Central memory CD8-positive, alpha-beta T cell (primary cell): ENCODE measurements at regions not wholly inside any gene's neighbourhood (a gene's known extent, or its start where the extent isn't known, plus 50 kb on each side); places are given as distances from the start of the nearest gene placed in this dataset.

ENCODE experiments used
- ATAC-seq: fragments of 150-1000 bp; cut with Tn5 transposase; replicated peaks from 2 replicates; pipeline ENCODE4 v1.10.0; 2022; ENCODE audit warnings: mild to moderate bottlenecking, moderate FRiP score, moderate number of reproducible peaks; ENCODE audit not compliant: poor library complexity, severe bottlenecking; ENCODE audit errors: extremely low read depth
- DNase-seq, 2 donors: peaks; one replicate each; pipeline ENCODE4 v3.0.0; 2021; ENCODE audit warnings: low spot score in 2 of 2
- H3K27ac Mint-ChIP-seq: one replicate; pipeline ENCODE4 v1.8.0; 2022; ENCODE audit warnings: low read depth, mild to moderate bottlenecking, moderate library complexity, mixed read lengths
- H3K27me3 Mint-ChIP-seq: one replicate; pipeline ENCODE4 v1.8.0; 2022; ENCODE audit warnings: mixed read lengths
- H3K36me3 Mint-ChIP-seq: one replicate; pipeline ENCODE4 v1.8.0; 2022; ENCODE audit warnings: mild to moderate bottlenecking, moderate library complexity, mixed read lengths; ENCODE audit not compliant: insufficient read depth
- H3K4me1 Mint-ChIP-seq: one replicate; pipeline ENCODE4 v1.8.0; 2022; ENCODE audit warnings: mixed read lengths
- H3K4me3 Mint-ChIP-seq: one replicate; pipeline ENCODE4 v1.8.0; 2022; ENCODE audit warnings: mild to moderate bottlenecking, moderate library complexity, mixed read lengths
- H3K9me3 Mint-ChIP-seq: one replicate; pipeline ENCODE4 v1.8.0; 2022; ENCODE audit warnings: mixed read lengths

DNA sequence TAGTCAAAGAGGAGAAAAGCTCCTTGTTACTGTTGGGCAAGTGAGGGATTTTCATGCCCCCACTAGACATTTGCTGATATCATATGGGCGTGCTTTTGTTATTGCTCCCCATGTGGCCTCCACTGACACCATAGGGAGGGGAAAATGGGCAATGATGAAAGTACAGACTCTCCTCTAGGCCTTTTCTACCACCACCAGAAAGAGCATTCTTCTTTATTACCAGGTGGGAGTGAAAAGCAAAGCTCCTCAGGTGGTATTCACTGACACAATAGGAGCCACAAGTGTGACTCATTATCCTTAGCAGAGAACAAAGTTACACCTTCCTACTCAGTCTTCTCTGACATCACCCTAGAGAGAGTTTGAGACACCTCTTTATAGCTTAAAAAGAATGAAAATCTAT is 667.1 kb downstream of the LTN1 start:
- Mint-ChIP-seq H3K9me3 (peaks cover 5% of the 10 kb centered on the region), H3K27ac (no peak overlapping the region), H3K36me3 (no peaks in the 10 kb centered on the region), H3K4me1 (no peaks in the 10 kb centered on the region), H3K4me3 (no peak overlapping the region), H3K27me3 (no peaks in the 10 kb centered on the region)
- DNase-seq (no peak), ATAC-seq (no peak)

DNA sequence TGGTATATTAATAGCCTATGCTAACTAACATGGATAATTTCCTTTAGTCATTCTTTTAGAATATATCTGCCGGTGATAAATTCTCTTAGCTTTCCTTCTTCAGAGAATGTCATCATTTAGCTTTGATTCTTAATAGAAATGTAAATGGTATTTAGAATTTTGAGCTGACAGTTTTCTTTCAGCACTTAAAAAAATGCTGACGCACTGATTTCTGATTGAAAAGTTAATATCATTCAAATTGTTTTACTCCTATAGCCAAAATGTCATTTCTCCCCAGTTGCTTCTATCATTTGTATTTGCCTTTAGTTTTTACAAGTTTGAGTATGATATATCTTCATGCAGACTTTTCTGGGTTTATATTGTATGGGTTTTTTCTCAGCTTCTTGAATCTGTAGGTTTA is 668.0 kb downstream of the LTN1 start:
- H3K9me3 Mint-ChIP-seq = peaks cover 6% of the 10 kb centered on the region
- H3K36me3 Mint-ChIP-seq = no peaks in the 10 kb centered on the region
- H3K27me3 Mint-ChIP-seq = no peaks in the 10 kb centered on the region
- DNase-seq (no peak), ATAC-seq (no peak)
- no peaks in the 10 kb centered on the region for H3K4me1 Mint-ChIP-seq
- H3K27ac Mint-ChIP-seq = no peak overlapping the region
- H3K4me3 Mint-ChIP-seq = no peak overlapping the region

DNA sequence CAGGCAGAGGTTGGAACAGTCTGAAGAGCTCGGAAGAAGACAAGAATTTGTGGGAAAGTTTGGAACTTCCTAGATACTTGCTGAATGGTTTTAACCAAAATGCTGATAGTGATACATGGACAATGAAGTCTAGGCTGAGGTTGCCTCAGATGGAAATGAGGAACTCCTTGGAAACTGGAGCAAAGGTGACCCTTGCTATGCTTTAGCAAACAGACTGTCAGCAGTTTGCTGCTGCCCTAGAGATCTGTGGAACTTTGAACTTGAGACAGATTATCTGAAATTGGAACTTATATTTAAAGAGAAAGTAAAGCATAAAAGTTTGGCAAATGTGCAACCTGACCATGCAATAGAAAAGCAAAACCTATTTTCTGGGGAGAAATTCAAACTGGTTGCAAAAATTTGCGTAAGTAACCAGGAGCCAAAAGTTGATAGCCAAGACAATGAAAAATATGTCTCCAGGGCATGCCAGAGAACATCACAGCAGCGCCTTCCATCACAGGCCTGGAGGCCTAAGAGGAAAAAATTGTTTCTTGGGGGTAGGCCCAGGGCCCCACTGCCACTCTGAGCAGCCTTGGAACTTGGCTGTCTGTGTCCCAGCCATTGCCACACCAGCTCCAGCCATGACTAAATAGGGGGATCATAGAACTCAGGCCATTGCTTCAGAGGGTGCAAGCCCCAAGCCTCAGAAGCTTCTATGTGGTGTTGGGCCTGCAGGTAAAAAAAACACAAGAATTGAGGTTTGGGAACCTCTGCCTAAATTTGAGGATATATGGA is 675.3 kb downstream of the LTN1 start:
- no peaks in the 10 kb centered on the region for H3K36me3 Mint-ChIP-seq
- H3K9me3 Mint-ChIP-seq = peaks cover 16% of the 10 kb centered on the region
- no peak overlapping the region for H3K4me3 Mint-ChIP-seq
- no peak for ATAC-seq
- DNase-seq = no peak
- H3K27me3 Mint-ChIP-seq = no peaks in the 10 kb centered on the region
- no peaks in the 10 kb centered on the region for H3K4me1 Mint-ChIP-seq
- H3K27ac Mint-ChIP-seq = no peak overlapping the region

DNA sequence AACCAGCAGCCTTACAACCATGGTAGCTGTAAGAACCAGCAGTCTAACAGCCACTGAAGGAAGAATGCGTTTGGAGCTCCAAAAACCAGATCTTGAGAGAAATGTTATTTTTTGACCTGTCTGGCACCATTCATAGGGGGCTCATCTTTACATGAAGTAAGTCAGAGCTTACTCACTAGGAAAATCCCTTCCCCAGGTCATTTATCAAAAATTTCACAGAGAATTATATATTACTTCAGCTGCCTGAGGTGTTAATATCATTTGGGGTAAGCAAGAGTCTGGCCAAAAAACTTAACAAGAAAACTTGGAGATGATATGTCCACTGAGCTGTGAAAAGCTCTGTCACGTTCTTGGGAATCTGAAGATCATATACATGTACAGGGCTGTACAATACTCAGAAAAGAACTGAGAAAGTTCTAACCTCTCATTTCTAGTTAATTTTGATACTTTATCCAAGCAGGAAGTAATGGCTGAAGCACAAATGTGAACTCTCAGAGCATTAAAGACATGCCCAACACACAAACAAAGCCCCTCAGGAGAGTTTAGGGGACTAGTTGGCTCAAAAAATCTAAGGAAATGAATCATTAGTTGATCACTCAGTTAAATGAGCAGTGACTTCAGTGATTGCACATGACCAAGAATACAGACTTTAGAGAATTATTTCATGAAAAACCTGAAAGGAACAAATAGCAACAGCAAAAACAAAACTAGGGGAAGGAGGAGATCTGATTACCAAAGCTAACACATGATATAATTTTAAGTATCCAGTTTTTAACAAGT is 681.1 kb downstream of the LTN1 start:
- no peaks in the 10 kb centered on the region for H3K4me1 Mint-ChIP-seq
- no peaks in the 10 kb centered on the region for H3K36me3 Mint-ChIP-seq
- no peaks in the 10 kb centered on the region for H3K27me3 Mint-ChIP-seq
- H3K4me3 Mint-ChIP-seq = no peak overlapping the region
- no peak overlapping the region for H3K27ac Mint-ChIP-seq
- H3K9me3 Mint-ChIP-seq = peaks cover 16% of the 10 kb centered on the region
- ATAC-seq (no peak), DNase-seq (no peak)

DNA sequence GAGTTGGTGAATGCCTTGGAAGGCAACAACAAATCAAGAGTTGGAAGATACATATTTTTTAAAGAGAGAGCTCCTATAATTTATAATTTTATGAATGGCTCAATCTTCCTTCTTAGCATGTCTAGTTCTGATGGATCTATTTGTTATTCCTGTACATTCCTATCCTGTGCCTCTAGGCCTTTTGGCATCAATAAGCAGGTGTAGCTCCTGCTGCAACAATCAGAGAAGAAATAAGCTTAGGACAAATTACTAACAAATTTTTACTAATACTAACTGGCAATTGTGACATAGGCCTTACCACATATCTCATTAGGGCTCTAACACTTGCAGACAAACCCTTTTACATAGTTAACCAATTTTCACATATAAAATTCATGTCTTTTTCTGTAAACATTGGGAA is 682.0 kb downstream of the LTN1 start:
- ATAC-seq (no peak), DNase-seq (no peak)
- no peak overlapping the region for H3K4me3 Mint-ChIP-seq
- H3K9me3 Mint-ChIP-seq = peaks cover 16% of the 10 kb centered on the region
- H3K27me3 Mint-ChIP-seq = no peaks in the 10 kb centered on the region
- H3K36me3 Mint-ChIP-seq = no peaks in the 10 kb centered on the region
- H3K27ac Mint-ChIP-seq = no peak overlapping the region
- no peaks in the 10 kb centered on the region for H3K4me1 Mint-ChIP-seq

GRCh38 chr21:28310171-28310685 is 682.4 kb downstream of the LTN1 start:
- H3K27me3 Mint-ChIP-seq = no peaks in the 10 kb centered on the region
- H3K9me3 Mint-ChIP-seq = peaks cover 20% of the 10 kb centered on the region
- no peaks in the 10 kb centered on the region for H3K36me3 Mint-ChIP-seq
- H3K4me1 Mint-ChIP-seq = no peaks in the 10 kb centered on the region
- H3K4me3 Mint-ChIP-seq = no peak overlapping the region
- no peak for ATAC-seq
- H3K27ac Mint-ChIP-seq = no peak overlapping the region
- DNase-seq = no peak

GRCh38 chr21:28309596-28309995 is 683.1 kb downstream of the LTN1 start:
- H3K27ac Mint-ChIP-seq = no peak overlapping the region
- H3K9me3 Mint-ChIP-seq = peaks cover 20% of the 10 kb centered on the region
- H3K27me3 Mint-ChIP-seq = no peaks in the 10 kb centered on the region
- no peaks in the 10 kb centered on the region for H3K36me3 Mint-ChIP-seq
- ATAC-seq (no peak), DNase-seq (no peak)
- no peak overlapping the region for H3K4me3 Mint-ChIP-seq
- H3K4me1 Mint-ChIP-seq = no peaks in the 10 kb centered on the region

DNA sequence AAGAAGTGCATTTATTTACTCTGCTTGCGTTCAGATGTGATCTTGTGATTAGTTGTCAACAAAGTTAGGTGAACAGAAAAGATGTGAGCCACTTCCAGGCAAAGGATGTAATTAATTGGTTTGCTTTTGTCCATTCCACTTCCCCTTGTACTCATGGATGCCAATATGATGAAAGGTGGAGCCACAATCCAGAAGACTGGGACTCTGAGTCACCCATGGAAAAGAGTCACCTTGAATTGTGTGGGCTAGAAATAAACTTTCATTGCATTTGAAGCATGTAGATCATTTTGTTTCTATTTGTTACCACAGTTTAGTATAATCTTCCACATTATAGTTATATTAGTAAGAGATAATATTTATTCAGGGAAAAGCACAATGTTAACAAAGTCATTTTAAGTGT is 684.2 kb downstream of the LTN1 start:
- H3K4me3 Mint-ChIP-seq = no peak overlapping the region
- H3K36me3 Mint-ChIP-seq = no peaks in the 10 kb centered on the region
- no peaks in the 10 kb centered on the region for H3K4me1 Mint-ChIP-seq
- peaks cover 23% of the 10 kb centered on the region for H3K9me3 Mint-ChIP-seq
- H3K27ac Mint-ChIP-seq = no peak overlapping the region
- DNase-seq = no peak
- no peaks in the 10 kb centered on the region for H3K27me3 Mint-ChIP-seq
- ATAC-seq = no peak

- Mint-ChIP-seq H3K36me3 (no peaks in the 10 kb centered on the region), H3K27ac (no peak overlapping the region), H3K27me3 (no peaks in the 10 kb centered on the region), H3K4me1 (no peaks in the 10 kb centered on the region), H3K4me3 (no peak overlapping the region), H3K9me3 (peaks cover 10% of the 10 kb centered on the region)
- ATAC-seq = no peak
- DNase-seq = no peak
Measured at GRCh38 chr21:28299946-28300345, 692.7 kb downstream of the LTN1 start.

- Mint-ChIP-seq H3K9me3 (peaks cover 5% of the 10 kb centered on the region), H3K27ac (no peak overlapping the region), H3K36me3 (no peaks in the 10 kb centered on the region), H3K27me3 (no peaks in the 10 kb centered on the region), H3K4me1 (no peaks in the 10 kb centered on the region), H3K4me3 (no peak overlapping the region)
- ATAC-seq (no peak), DNase-seq (no peak)
Measured at GRCh38 chr21:28298251-28298672, 694.4 kb downstream of the LTN1 start.

GRCh38 chr21:28294051-28294450 is 698.6 kb downstream of the LTN1 start:
- Mint-ChIP-seq H3K4me1 (no peaks in the 10 kb centered on the region), H3K27ac (no peak overlapping the region), H3K4me3 (no peak overlapping the region), H3K9me3 (peaks cover 16% of the 10 kb centered on the region), H3K36me3 (no peaks in the 10 kb centered on the region), H3K27me3 (no peaks in the 10 kb centered on the region)
- ATAC-seq (no peak), DNase-seq (no peak)

DNA sequence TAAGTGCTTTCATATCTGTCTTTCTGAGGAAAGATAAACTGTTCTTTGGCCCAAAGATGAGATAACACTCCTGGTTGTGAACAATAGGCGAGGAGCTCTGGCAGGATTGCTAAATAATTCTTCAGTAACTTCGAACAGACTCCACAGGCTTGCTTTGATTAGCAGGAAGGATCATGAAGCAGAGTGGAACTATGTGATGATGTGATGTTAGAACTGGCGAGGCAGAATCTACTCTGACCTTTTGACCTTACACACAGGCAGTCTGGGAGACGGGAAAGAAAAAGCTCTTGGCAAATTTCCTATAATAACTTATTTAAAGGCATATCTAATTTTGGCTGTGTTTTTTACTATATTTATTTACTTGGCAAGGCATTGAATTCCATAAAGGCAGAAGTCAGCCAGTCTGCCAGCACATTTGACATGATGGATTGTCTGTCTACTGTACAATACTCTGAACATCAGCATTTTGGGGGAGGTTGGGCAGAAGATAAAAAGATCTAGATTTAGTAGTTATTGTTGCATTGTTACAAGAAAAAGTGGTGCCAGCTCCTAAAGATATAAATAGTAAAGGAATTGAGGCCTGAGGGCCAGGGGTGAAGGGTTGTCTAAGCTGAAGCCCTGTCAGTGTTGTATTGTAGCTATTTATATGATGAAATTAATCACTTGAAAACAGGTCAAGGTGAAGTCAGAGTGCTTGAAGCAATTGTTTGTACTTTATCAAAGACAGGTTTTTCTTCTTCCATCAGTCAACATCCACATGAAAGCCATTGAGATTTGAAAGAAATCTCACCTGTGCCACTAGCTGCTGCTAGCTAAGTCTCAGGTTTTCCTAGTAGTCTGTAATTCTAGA is 708.8 kb downstream of the LTN1 start:
- no peaks in the 10 kb centered on the region for H3K4me1 Mint-ChIP-seq
- H3K9me3 Mint-ChIP-seq = peaks cover 10% of the 10 kb centered on the region
- H3K36me3 Mint-ChIP-seq = no peaks in the 10 kb centered on the region
- ATAC-seq = no peak
- H3K27me3 Mint-ChIP-seq = no peaks in the 10 kb centered on the region
- no peak overlapping the region for H3K4me3 Mint-ChIP-seq
- DNase-seq = no peak
- no peak overlapping the region for H3K27ac Mint-ChIP-seq
